ENCODE measurements at regions not wholly inside any gene's neighbourhood (a gene's known extent, or its start where the extent isn't known, plus 50 kb on each side); places are given as distances from the start of the nearest gene placed in this dataset.

- TF ChIP-seq CTCF (IDR thresholded peaks at IDR 0.05; ENCODE audit: unreplicated experiment in 3 of 3) = no peak
- no peaks in the 10 kb centered on the region for H3K4me1 Mint-ChIP-seq
- no peak overlapping the region for H3K27ac Mint-ChIP-seq
- H3K4me3 Mint-ChIP-seq = no peak overlapping the region
- no peaks in the 10 kb centered on the region for H3K9me3 Mint-ChIP-seq
- no peaks in the 10 kb centered on the region for H3K36me3 Mint-ChIP-seq (ENCODE audit: low read depth)
- H3K27me3 Mint-ChIP-seq (ENCODE audit: low read depth) = no peaks in the 10 kb centered on the region
Measured at GRCh38 chr4:134666640-134667039, 465.1 kb upstream of the PABPC4L start.

GRCh38 chr4:134665429-134665828 lies 463.8 kb upstream of the PABPC4L start:
- H3K4me3 Mint-ChIP-seq = no peak overlapping the region
- H3K4me1 Mint-ChIP-seq = no peaks in the 10 kb centered on the region
- no peaks in the 10 kb centered on the region for H3K27me3 Mint-ChIP-seq (ENCODE audit: low read depth)
- H3K27ac Mint-ChIP-seq = no peak overlapping the region
- TF ChIP-seq CTCF (IDR thresholded peaks at IDR 0.05; ENCODE audit: unreplicated experiment in 3 of 3) = no peak
- H3K9me3 Mint-ChIP-seq = no peaks in the 10 kb centered on the region
- no peaks in the 10 kb centered on the region for H3K36me3 Mint-ChIP-seq (ENCODE audit: low read depth)

- Mint-ChIP-seq H3K4me1 (no peaks in the 10 kb centered on the region), H3K36me3 (ENCODE audit: low read depth) (no peaks in the 10 kb centered on the region), H3K27ac (no peak overlapping the region), H3K4me3 (no peak overlapping the region), H3K9me3 (no peaks in the 10 kb centered on the region), H3K27me3 (ENCODE audit: low read depth) (no peaks in the 10 kb centered on the region)
- TF ChIP-seq CTCF (IDR thresholded peaks at IDR 0.05; ENCODE audit: unreplicated experiment in 3 of 3) = no peak
Measured at GRCh38 chr4:134663742-134664141, 462.2 kb upstream of the PABPC4L start.

GRCh38 chr4:134650461-134650860 lies 448.9 kb upstream of the PABPC4L start:
- H3K27me3 Mint-ChIP-seq (ENCODE audit: low read depth) = no peaks in the 10 kb centered on the region
- no peaks in the 10 kb centered on the region for H3K4me1 Mint-ChIP-seq
- H3K36me3 Mint-ChIP-seq (ENCODE audit: low read depth) = no peaks in the 10 kb centered on the region
- TF ChIP-seq CTCF (IDR thresholded peaks at IDR 0.05; ENCODE audit: unreplicated experiment in 3 of 3) = no peak
- no peak overlapping the region for H3K27ac Mint-ChIP-seq
- no peak overlapping the region for H3K4me3 Mint-ChIP-seq
- no peaks in the 10 kb centered on the region for H3K9me3 Mint-ChIP-seq

- Mint-ChIP-seq H3K4me1 (no peaks in the 10 kb centered on the region), H3K9me3 (peaks cover 4% of the 10 kb centered on the region), H3K27ac (no peak overlapping the region), H3K4me3 (no peak overlapping the region), H3K36me3 (ENCODE audit: low read depth) (no peaks in the 10 kb centered on the region), H3K27me3 (ENCODE audit: low read depth) (no peaks in the 10 kb centered on the region)
- no peak for TF ChIP-seq CTCF (IDR thresholded peaks at IDR 0.05; ENCODE audit: unreplicated experiment in 3 of 3)
Measured at GRCh38 chr4:134645778-134646177, 444.2 kb upstream of the PABPC4L start.

- no peak for TF ChIP-seq CTCF (IDR thresholded peaks at IDR 0.05; ENCODE audit: unreplicated experiment in 3 of 3)
- Mint-ChIP-seq H3K36me3 (ENCODE audit: low read depth) (no peaks in the 10 kb centered on the region), H3K27ac (peak overlapping the region; percentile 59 to 82 (median 81)), H3K9me3 (no peaks in the 10 kb centered on the region), H3K4me3 (peak overlapping the region in 1 of 3 experiments; percentile 15), H3K27me3 (ENCODE audit: low read depth) (peaks cover 6% of the 10 kb centered on the region), H3K4me1 (peaks cover 19% of the 10 kb centered on the region)
Measured at GRCh38 chr4:134636338-134637051, 434.9 kb upstream of the PABPC4L start.

Data from nephron (organoid).